HEK293 (cell line): ENCODE measurements at regions not wholly inside any gene's neighbourhood (a gene's known extent, or its start where the extent isn't known, plus 50 kb on each side); places are given as distances from the start of the nearest gene placed in this dataset.

Experiments
- CTCF ChIA-PET: fragments of 350-600 bp; formaldehyde crosslinking; extraction: SDS; loops from one replicate; lab custom pipeline; 2021; ENCODE audit warnings: antibody characterized with exemption; lab: Yijun Ruan, JAX
- POLR2A ChIA-PET: fragments of 300-600 bp; formaldehyde crosslinking; extraction: SDS; loops from one replicate; lab custom pipeline; 2020; ENCODE audit warnings: antibody characterized with exemption, inconsistent platforms; lab: Yijun Ruan, JAX
- H3K27ac ChIP-seq: fragments of 200-500 bp; sonication (Bioruptor generic); 2 replicates; pipeline ENCODE4 v1.5.1; 2014; ENCODE audit warnings: low read depth, low read length, control low read depth, inconsistent platforms; ENCODE audit errors: extremely low read depth
- H3K36me3 ChIP-seq, 2 experiments: fragments of 200-500 bp in 1 of 2; sonication (Bioruptor generic) in 1 of 2; 1 replicate in 1 of 2; 2 replicates in 1 of 2; pipeline ENCODE4 v1.5.1; 2014 to 2017; ENCODE audit warnings: inconsistent platforms in 2 of 2, low read length in 2 of 2; ENCODE audit not compliant: control insufficient read depth in 2 of 2, insufficient read depth in 1 of 2
- H3K4me1 ChIP-seq: fragments of 200-500 bp; sonication (Bioruptor generic); 2 replicates; pipeline ENCODE4 v1.5.1; 2014; ENCODE audit warnings: mild to moderate bottlenecking, low read length, inconsistent platforms; ENCODE audit not compliant: control insufficient read depth, insufficient read depth
- H3K4me3 ChIP-seq: 2 replicates; pipeline ENCODE4 v1.5.1; 2011; ENCODE audit warnings: low read depth, mild to moderate bottlenecking, control low read depth, low read length, moderate library complexity
- H3K9me3 ChIP-seq: fragments of 200-500 bp; sonication (Bioruptor generic); 2 replicates; pipeline ENCODE4 v1.5.1; 2014; ENCODE audit warnings: low read depth, low read length, inconsistent platforms; ENCODE audit not compliant: control insufficient read depth, insufficient read depth
- FEZF1 ChIP-seq: fragments of 450-650 bp; formaldehyde crosslinking; IDR thresholded peaks from 2 replicates; pipeline ENCODE4 v1.5.1; 2016; ENCODE audit warnings: missing biosample characterization, missing genetic modification characterization
- KLF1 ChIP-seq: fragments of 450-650 bp; formaldehyde crosslinking; IDR thresholded peaks from 2 replicates; pipeline ENCODE4 v1.5.1; 2016; ENCODE audit warnings: missing biosample characterization, missing genetic modification characterization
- KLF8 ChIP-seq: fragments of 450-650 bp; formaldehyde crosslinking; IDR thresholded peaks from 2 replicates; pipeline ENCODE4 v1.5.1; 2016; ENCODE audit warnings: missing biosample characterization, missing genetic modification characterization
- REPIN1 ChIP-seq: fragments of 450-650 bp; formaldehyde crosslinking; IDR thresholded peaks from 2 replicates; pipeline ENCODE4 v1.5.1; 2017; ENCODE audit warnings: missing biosample characterization, missing genetic modification characterization, low read depth
- ZBTB1 ChIP-seq: fragments of 450-650 bp; formaldehyde crosslinking; IDR thresholded peaks from 2 replicates; pipeline ENCODE4 v1.5.1; 2016; ENCODE audit warnings: missing biosample characterization, missing genetic modification characterization
- ZBTB8A ChIP-seq: fragments of 450-650 bp; formaldehyde crosslinking; IDR thresholded peaks from 2 replicates; pipeline ENCODE4 v1.5.1; 2016; ENCODE audit warnings: missing biosample characterization, missing genetic modification characterization
- ZEB2 ChIP-seq: fragments of 450-650 bp; formaldehyde crosslinking; IDR thresholded peaks from 2 replicates; pipeline ENCODE4 v1.5.1; 2016; ENCODE audit warnings: missing biosample characterization, missing genetic modification characterization
- ZFP37 ChIP-seq: fragments of 450-650 bp; formaldehyde crosslinking; IDR thresholded peaks from 2 replicates; pipeline ENCODE4 v1.5.1; 2016; ENCODE audit warnings: missing biosample characterization, missing genetic modification characterization
- ZNF157 ChIP-seq: fragments of 450-650 bp; formaldehyde crosslinking; IDR thresholded peaks from 2 replicates; pipeline ENCODE4 v1.5.1; 2016; ENCODE audit warnings: missing biosample characterization, missing genetic modification characterization
- ZNF169 ChIP-seq: fragments of 450-650 bp; formaldehyde crosslinking; IDR thresholded peaks from 2 replicates; pipeline ENCODE4 v1.5.1; 2016; ENCODE audit warnings: missing biosample characterization, missing genetic modification characterization
- ZNF19 ChIP-seq: fragments of 450-650 bp; formaldehyde crosslinking; IDR thresholded peaks from 2 replicates; pipeline ENCODE4; 2016; ENCODE audit warnings: missing biosample characterization, missing genetic modification characterization, low read depth
- ZNF2 ChIP-seq: fragments of 450-650 bp; formaldehyde crosslinking; IDR thresholded peaks from 2 replicates; pipeline ENCODE4 v1.5.1; 2016; ENCODE audit warnings: missing biosample characterization, missing genetic modification characterization
- ZNF202 ChIP-seq: fragments of 450-650 bp; formaldehyde crosslinking; IDR thresholded peaks from 2 replicates; pipeline ENCODE4 v1.5.1; 2016; ENCODE audit warnings: missing biosample characterization, missing genetic modification characterization, borderline replicate concordance
- ZNF23 ChIP-seq: fragments of 450-650 bp; formaldehyde crosslinking; IDR thresholded peaks from 2 replicates; pipeline ENCODE4 v1.5.1; 2016; ENCODE audit warnings: missing biosample characterization, missing genetic modification characterization, borderline replicate concordance
- ZNF302 ChIP-seq: fragments of 450-650 bp; formaldehyde crosslinking; IDR thresholded peaks from 2 replicates; pipeline ENCODE4 v1.5.1; 2016; ENCODE audit warnings: missing biosample characterization, missing genetic modification characterization, low read depth
- ZNF324 ChIP-seq: fragments of 450-650 bp; formaldehyde crosslinking; IDR thresholded peaks from 2 replicates; pipeline ENCODE4 v1.5.1; 2016; ENCODE audit warnings: missing biosample characterization, missing genetic modification characterization
- ZNF335 ChIP-seq: fragments of 450-650 bp; formaldehyde crosslinking; conservative IDR thresholded peaks from 2 replicates; pipeline ENCODE4 v1.5.1; 2016; ENCODE audit warnings: missing biosample characterization, missing genetic modification characterization
- ZNF391 ChIP-seq: fragments of 450-650 bp; formaldehyde crosslinking; IDR thresholded peaks from 2 replicates; pipeline ENCODE4 v1.5.1; 2016; ENCODE audit warnings: low read depth, missing biosample characterization, missing genetic modification characterization, borderline replicate concordance
- ZNF404 ChIP-seq: fragments of 450-650 bp; formaldehyde crosslinking; IDR thresholded peaks from 2 replicates; pipeline ENCODE4 v1.5.1; 2017; ENCODE audit warnings: missing biosample characterization, missing genetic modification characterization
- ZNF416 ChIP-seq: fragments of 450-650 bp; formaldehyde crosslinking; IDR thresholded peaks from 2 replicates; pipeline ENCODE4 v1.5.1; 2016; ENCODE audit warnings: missing biosample characterization, missing genetic modification characterization
- ZNF423 ChIP-seq: fragments of 450-650 bp; formaldehyde crosslinking; IDR thresholded peaks from 2 replicates; pipeline ENCODE4 v1.5.1; 2016; ENCODE audit warnings: missing biosample characterization, missing genetic modification characterization
- ZNF544 ChIP-seq: fragments of 450-650 bp; formaldehyde crosslinking; IDR thresholded peaks from 2 replicates; pipeline ENCODE4 v1.5.0; 2017; ENCODE audit warnings: missing biosample characterization, missing genetic modification characterization
- ZNF561 ChIP-seq: fragments of 450-650 bp; IDR thresholded peaks from 2 replicates; pipeline ENCODE4 v1.5.1; 2018; ENCODE audit warnings: missing biosample characterization, missing genetic modification characterization, borderline replicate concordance
- ZNF629 ChIP-seq: fragments of 450-650 bp; formaldehyde crosslinking; IDR thresholded peaks from 2 replicates; pipeline ENCODE4 v1.5.1; 2017; ENCODE audit warnings: missing biosample characterization, missing genetic modification characterization
- ZNF654 ChIP-seq: fragments of 450-650 bp; formaldehyde crosslinking; IDR thresholded peaks from 2 replicates; pipeline ENCODE4 v1.5.1; 2016; ENCODE audit warnings: low read depth, missing biosample characterization, missing genetic modification characterization
- ZNF670 ChIP-seq: fragments of 450-650 bp; formaldehyde crosslinking; IDR thresholded peaks from 2 replicates; pipeline ENCODE4 v1.5.1; 2016; ENCODE audit warnings: missing biosample characterization, missing genetic modification characterization, low read depth
- ZNF777 ChIP-seq: fragments of 450-650 bp; formaldehyde crosslinking; IDR thresholded peaks from 2 replicates; pipeline ENCODE4 v1.5.1; 2017; ENCODE audit warnings: missing biosample characterization, missing genetic modification characterization, borderline replicate concordance
- ZXDB ChIP-seq: fragments of 450-650 bp; formaldehyde crosslinking; IDR thresholded peaks from 2 replicates; pipeline ENCODE4 v1.5.1; 2016; ENCODE audit warnings: missing biosample characterization, missing genetic modification characterization
- TF ChIP-seq, protein P1 (sequence below): fragments of 450-650 bp; formaldehyde crosslinking; IDR thresholded peaks from 2 replicates; pipeline ENCODE4 v1.5.1; 2016; ENCODE audit warnings: missing biosample characterization, missing genetic modification characterization
- TF ChIP-seq, protein P2 (sequence below): fragments of 450-650 bp; formaldehyde crosslinking; IDR thresholded peaks from 2 replicates; pipeline ENCODE4 v1.5.1; 2016; ENCODE audit warnings: missing biosample characterization, missing genetic modification characterization, low read depth
- TF ChIP-seq, protein P3 (sequence below): fragments of 450-650 bp; formaldehyde crosslinking; IDR thresholded peaks from 2 replicates; pipeline ENCODE4 v1.5.1; 2016; ENCODE audit warnings: missing biosample characterization, missing genetic modification characterization
- TF ChIP-seq, protein P4 (sequence below): fragments of 450-650 bp; formaldehyde crosslinking; IDR thresholded peaks from 2 replicates; pipeline ENCODE4 v1.5.1; 2016; ENCODE audit warnings: missing biosample characterization, missing genetic modification characterization
- TF ChIP-seq, protein P5 (sequence below): IDR thresholded peaks from 2 replicates; pipeline ENCODE4 v1.6.1; 2011; ENCODE audit warnings: mild to moderate bottlenecking, low read depth, low read length, borderline replicate concordance

DNA sequence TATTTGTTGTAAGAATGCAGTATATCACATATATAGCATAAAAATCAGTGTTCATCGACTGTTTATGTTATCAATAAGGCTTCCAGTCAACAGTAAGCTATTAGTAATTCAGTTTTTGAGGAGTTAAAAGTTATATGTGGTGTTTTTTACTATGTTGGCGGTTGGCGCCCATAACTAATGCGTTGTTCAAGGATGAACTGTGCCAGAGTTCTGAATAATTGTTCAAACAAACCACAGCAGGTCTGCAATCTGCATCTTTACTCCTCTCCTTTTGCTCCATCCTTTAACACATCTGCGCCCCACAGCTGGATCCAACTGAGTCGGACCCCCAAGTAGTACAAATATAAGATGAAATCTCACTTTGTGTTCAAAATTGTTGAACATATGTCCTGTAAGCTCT, 836.1 kb downstream of the LTN1 start:
- no peaks in the 10 kb centered on the region for H3K9me3 ChIP-seq
- no peaks in the 10 kb centered on the region for H3K36me3 ChIP-seq
- no peaks in the 10 kb centered on the region for H3K4me1 ChIP-seq
- CTCF ChIA-PET: no interaction called here
- H3K27ac ChIP-seq: no peak overlapping the region
- H3K4me3 ChIP-seq: no peak overlapping the region
- POLR2A ChIA-PET: no interaction called here
- no peak for TF ChIP-seq ZNF157
- TF ChIP-seq ZNF654 (tag by site-specific recombination): no peak
- TF ChIP-seq ZNF423 (tag by site-specific recombination): no peak
- no peak for TF ChIP-seq ZNF169 (tag by site-specific recombination)
- TF ChIP-seq ZNF416 (tag by site-specific recombination): no peak
- TF ChIP-seq, protein P1, sequence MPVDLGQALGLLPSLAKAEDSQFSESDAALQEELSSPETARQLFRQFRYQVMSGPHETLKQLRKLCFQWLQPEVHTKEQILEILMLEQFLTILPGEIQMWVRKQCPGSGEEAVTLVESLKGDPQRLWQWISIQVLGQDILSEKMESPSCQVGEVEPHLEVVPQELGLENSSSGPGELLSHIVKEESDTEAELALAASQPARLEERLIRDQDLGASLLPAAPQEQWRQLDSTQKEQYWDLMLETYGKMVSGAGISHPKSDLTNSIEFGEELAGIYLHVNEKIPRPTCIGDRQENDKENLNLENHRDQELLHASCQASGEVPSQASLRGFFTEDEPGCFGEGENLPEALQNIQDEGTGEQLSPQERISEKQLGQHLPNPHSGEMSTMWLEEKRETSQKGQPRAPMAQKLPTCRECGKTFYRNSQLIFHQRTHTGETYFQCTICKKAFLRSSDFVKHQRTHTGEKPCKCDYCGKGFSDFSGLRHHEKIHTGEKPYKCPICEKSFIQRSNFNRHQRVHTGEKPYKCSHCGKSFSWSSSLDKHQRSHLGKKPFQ (tag by site-specific recombination): no peak
- TF ChIP-seq ZNF202: no peak
- no peak for TF ChIP-seq KLF1
- TF ChIP-seq FEZF1 (tag by site-specific recombination): no peak
- no peak for TF ChIP-seq ZBTB8A (tag by site-specific recombination)
- no peak for TF ChIP-seq ZNF391 (tag by site-specific recombination)
- no peak for TF ChIP-seq ZNF544 (tag by site-specific recombination)
- TF ChIP-seq KLF8: no peak
- TF ChIP-seq ZFP37 (tag by site-specific recombination): no peak
- TF ChIP-seq ZNF302: no peak
- TF ChIP-seq ZNF19 (tag by site-specific recombination): no peak
- no peak for TF ChIP-seq ZNF335 (tag by site-specific recombination)
- TF ChIP-seq ZNF23: no peak
- TF ChIP-seq ZNF2: no peak
- no peak for TF ChIP-seq ZNF629 (tag by site-specific recombination)

DNA sequence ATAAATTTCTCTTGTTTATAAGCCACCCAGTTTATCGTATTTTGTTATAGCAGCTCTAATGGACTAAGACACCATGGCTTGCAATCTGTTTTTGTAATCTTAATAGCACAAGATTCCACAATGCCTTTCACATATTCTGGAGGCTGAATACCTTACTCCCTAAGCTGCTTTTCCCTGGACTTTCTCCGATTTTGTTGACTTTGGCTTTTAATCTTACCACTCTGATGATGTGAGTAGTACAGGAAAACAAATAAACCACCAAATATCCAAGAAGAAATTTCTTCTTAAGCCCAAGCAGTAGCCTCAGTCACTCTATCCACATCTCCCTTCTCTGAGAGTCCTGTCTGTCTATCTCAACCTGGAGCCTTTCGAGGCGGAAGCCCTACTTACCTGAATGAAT, 838.6 kb downstream of the LTN1 start:
- no peaks in the 10 kb centered on the region for H3K9me3 ChIP-seq
- H3K27ac ChIP-seq: no peak overlapping the region
- no peaks in the 10 kb centered on the region for H3K36me3 ChIP-seq
- no peaks in the 10 kb centered on the region for H3K4me1 ChIP-seq
- ChIA-PET CTCF (no interaction called here), POLR2A (no interaction called here)
- no peak overlapping the region for H3K4me3 ChIP-seq
- TF ChIP-seq ZNF324 (tag by site-specific recombination) (no peak), ZXDB (no peak), ZEB2 (tag by site-specific recombination) (no peak), ZBTB1 (tag by site-specific recombination) (no peak), ZNF777 (tag by site-specific recombination) (no peak), ZNF670 (tag by site-specific recombination) (no peak), ZNF561 (no peak), ZFP37 (tag by site-specific recombination) (no peak), REPIN1 (no peak), ZNF404 (no peak)
- TF ChIP-seq, protein P2, sequence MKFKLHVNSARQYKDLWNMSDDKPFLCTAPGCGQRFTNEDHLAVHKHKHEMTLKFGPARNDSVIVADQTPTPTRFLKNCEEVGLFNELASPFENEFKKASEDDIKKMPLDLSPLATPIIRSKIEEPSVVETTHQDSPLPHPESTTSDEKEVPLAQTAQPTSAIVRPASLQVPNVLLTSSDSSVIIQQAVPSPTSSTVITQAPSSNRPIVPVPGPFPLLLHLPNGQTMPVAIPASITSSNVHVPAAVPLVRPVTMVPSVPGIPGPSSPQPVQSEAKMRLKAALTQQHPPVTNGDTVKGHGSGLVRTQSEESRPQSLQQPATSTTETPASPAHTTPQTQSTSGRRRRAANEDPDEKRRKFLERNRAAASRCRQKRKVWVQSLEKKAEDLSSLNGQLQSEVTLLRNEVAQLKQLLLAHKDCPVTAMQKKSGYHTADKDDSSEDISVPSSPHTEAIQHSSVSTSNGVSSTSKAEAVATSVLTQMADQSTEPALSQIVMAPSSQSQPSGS (tag by site-specific recombination): no peak
- TF ChIP-seq, protein P3, sequence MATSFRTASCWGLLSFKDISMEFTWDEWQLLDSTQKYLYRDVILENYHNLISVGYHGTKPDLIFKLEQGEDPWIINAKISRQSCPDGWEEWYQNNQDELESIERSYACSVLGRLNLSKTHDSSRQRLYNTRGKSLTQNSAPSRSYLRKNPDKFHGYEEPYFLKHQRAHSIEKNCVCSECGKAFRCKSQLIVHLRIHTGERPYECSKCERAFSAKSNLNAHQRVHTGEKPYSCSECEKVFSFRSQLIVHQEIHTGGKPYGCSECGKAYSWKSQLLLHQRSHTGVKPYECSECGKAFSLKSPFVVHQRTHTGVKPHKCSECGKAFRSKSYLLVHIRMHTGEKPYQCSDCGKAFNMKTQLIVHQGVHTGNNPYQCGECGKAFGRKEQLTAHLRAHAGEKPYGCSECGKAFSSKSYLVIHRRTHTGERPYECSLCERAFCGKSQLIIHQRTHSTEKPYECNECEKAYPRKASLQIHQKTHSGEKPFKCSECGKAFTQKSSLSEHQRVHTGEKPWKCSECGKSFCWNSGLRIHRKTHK (tag by site-specific recombination): no peak
- TF ChIP-seq, protein P4, sequence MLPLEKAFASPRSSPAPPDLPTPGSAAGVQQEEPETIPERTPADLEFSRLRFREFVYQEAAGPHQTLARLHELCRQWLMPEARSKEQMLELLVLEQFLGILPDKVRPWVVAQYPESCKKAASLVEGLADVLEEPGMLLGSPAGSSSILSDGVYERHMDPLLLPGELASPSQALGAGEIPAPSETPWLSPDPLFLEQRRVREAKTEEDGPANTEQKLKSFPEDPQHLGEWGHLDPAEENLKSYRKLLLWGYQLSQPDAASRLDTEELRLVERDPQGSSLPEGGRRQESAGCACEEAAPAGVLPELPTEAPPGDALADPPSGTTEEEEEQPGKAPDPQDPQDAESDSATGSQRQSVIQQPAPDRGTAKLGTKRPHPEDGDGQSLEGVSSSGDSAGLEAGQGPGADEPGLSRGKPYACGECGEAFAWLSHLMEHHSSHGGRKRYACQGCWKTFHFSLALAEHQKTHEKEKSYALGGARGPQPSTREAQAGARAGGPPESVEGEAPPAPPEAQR (tag by site-specific recombination): no peak
- TF ChIP-seq, protein P5, sequence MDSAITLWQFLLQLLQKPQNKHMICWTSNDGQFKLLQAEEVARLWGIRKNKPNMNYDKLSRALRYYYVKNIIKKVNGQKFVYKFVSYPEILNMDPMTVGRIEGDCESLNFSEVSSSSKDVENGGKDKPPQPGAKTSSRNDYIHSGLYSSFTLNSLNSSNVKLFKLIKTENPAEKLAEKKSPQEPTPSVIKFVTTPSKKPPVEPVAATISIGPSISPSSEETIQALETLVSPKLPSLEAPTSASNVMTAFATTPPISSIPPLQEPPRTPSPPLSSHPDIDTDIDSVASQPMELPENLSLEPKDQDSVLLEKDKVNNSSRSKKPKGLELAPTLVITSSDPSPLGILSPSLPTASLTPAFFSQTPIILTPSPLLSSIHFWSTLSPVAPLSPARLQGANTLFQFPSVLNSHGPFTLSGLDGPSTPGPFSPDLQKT: no peak
